Esophagus squamous epithelium (tissue), 4 donors: ENCODE measurements at regions not wholly inside any gene's neighbourhood (a gene's known extent, or its start where the extent isn't known, plus 50 kb on each side); places are given as distances from the start of the nearest gene placed in this dataset.

Source experiments
- POLR2A ChIP-seq, 4 donors: fragments of 450-650 bp; IDR thresholded peaks; one replicate each; pipeline ENCODE4 v1.6.1; 2017; ENCODE audit warnings: antibody characterized with exemption in 4 of 4, mild to moderate bottlenecking in 4 of 4, moderate library complexity in 3 of 4
- TF ChIP-seq, protein P1 (sequence below), 6 experiments: fragments of 450-650 bp in 4 of 6; fragments of 200-600 bp in 2 of 6; sonication (generic) in 2 of 6; IDR thresholded peaks; one replicate each; pipeline ENCODE4 v1.5.1; 2016 to 2019; ENCODE audit warnings: antibody characterized with exemption in 6 of 6, mild to moderate bottlenecking in 4 of 6, moderate library complexity in 4 of 6

DNA sequence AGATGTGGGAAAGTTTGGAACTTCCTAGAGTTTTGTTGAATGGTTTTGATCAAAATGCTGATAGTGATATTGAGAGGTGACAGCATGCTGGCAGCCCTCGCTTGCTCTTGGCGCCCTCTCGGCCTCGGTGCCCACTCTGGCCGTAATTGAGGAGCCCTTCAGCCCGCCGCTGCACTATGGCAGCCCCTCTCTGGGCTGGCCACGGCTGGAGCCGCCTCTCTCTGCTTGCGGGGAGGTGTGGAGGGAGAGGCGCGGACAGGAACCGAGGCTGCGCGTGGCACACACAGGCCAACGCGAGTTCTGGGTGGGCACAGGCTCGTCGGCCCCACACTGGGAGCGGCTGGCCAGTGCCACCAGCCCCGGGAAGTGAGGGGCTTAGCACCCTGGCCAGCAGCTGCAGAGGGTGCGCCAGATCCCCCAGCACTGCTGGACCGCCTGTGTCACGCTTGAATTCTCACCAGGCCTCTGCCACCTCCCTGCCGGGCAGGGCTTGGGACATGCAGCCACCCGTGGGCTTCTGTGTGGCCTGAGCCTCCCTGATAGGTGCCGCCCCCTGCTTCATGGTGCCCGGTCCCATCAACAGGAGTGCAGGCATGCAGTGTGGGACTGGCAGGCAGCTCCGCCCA, 488.5 kb downstream of the CYLC2 start:
- TF ChIP-seq, protein P1, sequence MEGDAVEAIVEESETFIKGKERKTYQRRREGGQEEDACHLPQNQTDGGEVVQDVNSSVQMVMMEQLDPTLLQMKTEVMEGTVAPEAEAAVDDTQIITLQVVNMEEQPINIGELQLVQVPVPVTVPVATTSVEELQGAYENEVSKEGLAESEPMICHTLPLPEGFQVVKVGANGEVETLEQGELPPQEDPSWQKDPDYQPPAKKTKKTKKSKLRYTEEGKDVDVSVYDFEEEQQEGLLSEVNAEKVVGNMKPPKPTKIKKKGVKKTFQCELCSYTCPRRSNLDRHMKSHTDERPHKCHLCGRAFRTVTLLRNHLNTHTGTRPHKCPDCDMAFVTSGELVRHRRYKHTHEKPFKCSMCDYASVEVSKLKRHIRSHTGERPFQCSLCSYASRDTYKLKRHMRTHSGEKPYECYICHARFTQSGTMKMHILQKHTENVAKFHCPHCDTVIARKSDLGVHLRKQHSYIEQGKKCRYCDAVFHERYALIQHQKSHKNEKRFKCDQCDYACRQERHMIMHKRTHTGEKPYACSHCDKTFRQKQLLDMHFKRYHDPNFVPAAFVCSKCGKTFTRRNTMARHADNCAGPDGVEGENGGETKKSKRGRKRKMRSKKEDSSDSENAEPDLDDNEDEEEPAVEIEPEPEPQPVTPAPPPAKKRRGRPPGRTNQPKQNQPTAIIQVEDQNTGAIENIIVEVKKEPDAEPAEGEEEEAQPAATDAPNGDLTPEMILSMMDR (IDR thresholded peaks at IDR 0.05): no peak
- TF ChIP-seq POLR2A (IDR thresholded peaks at IDR 0.05): no peak
